KMS-11 (cell line): ENCODE measurements at regions not wholly inside any gene's neighbourhood (a gene's known extent, or its start where the extent isn't known, plus 50 kb on each side); places are given as distances from the start of the nearest gene placed in this dataset.

Experiments used
- H2AFZ ChIP-seq: fragments of 200-600 bp; sonication (generic); 2 replicates; pipeline ENCODE4 v1.6.1; 2016; ENCODE audit warnings: antibody characterized with exemption, mixed run types, low read depth
- H3K27ac ChIP-seq: fragments of 200-600 bp; sonication (generic); 2 replicates; pipeline ENCODE4 v1.6.1; 2016; ENCODE audit warnings: mild to moderate bottlenecking, mixed run types
- H3K27me3 ChIP-seq: fragments of 200-600 bp; sonication (generic); 2 replicates; pipeline ENCODE4 v1.6.1; 2017; ENCODE audit warnings: mild to moderate bottlenecking, low read depth, mixed run types, moderate library complexity; ENCODE audit not compliant: insufficient read depth
- H3K36me3 ChIP-seq: fragments of 200-600 bp; sonication (generic); 2 replicates; pipeline ENCODE4 v1.6.1; 2017; ENCODE audit warnings: mild to moderate bottlenecking, mixed run types; ENCODE audit not compliant: insufficient read depth
- H3K4me1 ChIP-seq: fragments of 200-600 bp; sonication (generic); 2 replicates; pipeline ENCODE4 v1.6.1; 2016; ENCODE audit warnings: mild to moderate bottlenecking, low read depth, mixed run types; ENCODE audit not compliant: poor library complexity, severe bottlenecking
- H3K4me2 ChIP-seq: fragments of 200-600 bp; sonication (generic); 2 replicates; pipeline ENCODE4 v1.7.0; 2016; ENCODE audit warnings: mild to moderate bottlenecking, mixed run types
- H3K4me3 ChIP-seq: fragments of 200-600 bp; sonication (generic); IDR thresholded peaks from 2 replicates; pipeline ENCODE4 v1.6.1; 2017; ENCODE audit warnings: low read depth, low read length, mixed read lengths; ENCODE audit not compliant: insufficient read depth
- H3K79me2 ChIP-seq: fragments of 200-600 bp; sonication (generic); 2 replicates; pipeline ENCODE4 v1.6.1; 2016; ENCODE audit warnings: low read depth, mixed run types; ENCODE audit not compliant: insufficient read depth
- H3K9ac ChIP-seq: fragments of 200-600 bp; sonication (generic); 2 replicates; pipeline ENCODE4 v1.6.1; 2016; ENCODE audit warnings: mild to moderate bottlenecking, mixed run types
- H4K20me1 ChIP-seq: fragments of 200-600 bp; sonication (generic); 2 replicates; pipeline ENCODE4 v1.6.1; 2016; ENCODE audit warnings: mild to moderate bottlenecking, mixed run types; ENCODE audit not compliant: insufficient read depth
- CTCF ChIP-seq: fragments of 200-600 bp; sonication (generic); conservative IDR thresholded peaks from 2 replicates; pipeline ENCODE4 v1.6.1; 2017; ENCODE audit warnings: low read depth, mild to moderate bottlenecking, antibody characterized with exemption, low read length, moderate library complexity, mixed read lengths

- no peak for TF ChIP-seq CTCF
- Histone ChIP-seq H4K20me1 (no peaks in the 10 kb centered on the region), H2AFZ (no peak overlapping the region), H3K4me1 (peaks cover 25% of the 10 kb centered on the region), H3K79me2 (no peaks in the 10 kb centered on the region), H3K36me3 (no peaks in the 10 kb centered on the region), H3K4me3 (no peak overlapping the region), H3K27me3 (no peaks in the 10 kb centered on the region), H3K27ac (no peak overlapping the region; the same call in 1 of the 2 replicates), H3K9ac (no peak overlapping the region), H3K4me2 (peak overlapping the region; percentile 60; the same call in 1 of the 2 replicates)
These were observed 104.6 kb upstream of the TEX51 start for GRCh38 chr2:126793885-126794613.

GRCh38 chr2:126795656-126796055 is 103.0 kb upstream of the TEX51 start:
- no peak for TF ChIP-seq CTCF

GRCh38 chr2:126796931-126797621 is 101.6 kb upstream of the TEX51 start:
- no peak overlapping the region for H3K4me2 ChIP-seq
- no peak overlapping the region for H3K4me3 ChIP-seq
- H2AFZ ChIP-seq, result no peak overlapping the region
- no peak overlapping the region for H3K27ac ChIP-seq
- TF ChIP-seq CTCF, result no peak
- no peaks in the 10 kb centered on the region for H3K27me3 ChIP-seq
- H3K4me1 ChIP-seq, result peaks cover 25% of the 10 kb centered on the region
- H4K20me1 ChIP-seq, result no peaks in the 10 kb centered on the region
- no peaks in the 10 kb centered on the region for H3K36me3 ChIP-seq
- no peak overlapping the region for H3K9ac ChIP-seq
- no peaks in the 10 kb centered on the region for H3K79me2 ChIP-seq

More at GRCh38 chr2:126795656-126796055, 103.0 kb upstream of the TEX51 start:
- no peak overlapping the region for H3K9ac ChIP-seq
- H3K27me3 ChIP-seq, result no peaks in the 10 kb centered on the region
- H4K20me1 ChIP-seq, result no peaks in the 10 kb centered on the region
- H3K4me3 ChIP-seq, result no peak overlapping the region
- H3K4me1 ChIP-seq, result peaks cover 25% of the 10 kb centered on the region
- H3K79me2 ChIP-seq, result no peaks in the 10 kb centered on the region
- H2AFZ ChIP-seq, result no peak overlapping the region
- H3K4me2 ChIP-seq, result no peak overlapping the region
- no peak overlapping the region for H3K27ac ChIP-seq
- no peaks in the 10 kb centered on the region for H3K36me3 ChIP-seq

- no peak for TF ChIP-seq CTCF
- H3K4me1 ChIP-seq, result peaks cover 23% of the 10 kb centered on the region
- no peak overlapping the region for H3K4me3 ChIP-seq
- H4K20me1 ChIP-seq, result no peaks in the 10 kb centered on the region
- no peaks in the 10 kb centered on the region for H3K27me3 ChIP-seq
- H3K36me3 ChIP-seq, result no peaks in the 10 kb centered on the region
- no peak overlapping the region for H3K4me2 ChIP-seq
- H3K79me2 ChIP-seq, result no peaks in the 10 kb centered on the region
- H3K9ac ChIP-seq, result no peak overlapping the region
- no peak overlapping the region for H3K27ac ChIP-seq
- no peak overlapping the region for H2AFZ ChIP-seq
These were observed 100.9 kb upstream of the TEX51 start for GRCh38 chr2:126797622-126798275.
